ENCODE measurements at regions not wholly inside any gene's neighbourhood (a gene's known extent, or its start where the extent isn't known, plus 50 kb on each side); places are given as distances from the start of the nearest gene placed in this dataset.

DNA sequence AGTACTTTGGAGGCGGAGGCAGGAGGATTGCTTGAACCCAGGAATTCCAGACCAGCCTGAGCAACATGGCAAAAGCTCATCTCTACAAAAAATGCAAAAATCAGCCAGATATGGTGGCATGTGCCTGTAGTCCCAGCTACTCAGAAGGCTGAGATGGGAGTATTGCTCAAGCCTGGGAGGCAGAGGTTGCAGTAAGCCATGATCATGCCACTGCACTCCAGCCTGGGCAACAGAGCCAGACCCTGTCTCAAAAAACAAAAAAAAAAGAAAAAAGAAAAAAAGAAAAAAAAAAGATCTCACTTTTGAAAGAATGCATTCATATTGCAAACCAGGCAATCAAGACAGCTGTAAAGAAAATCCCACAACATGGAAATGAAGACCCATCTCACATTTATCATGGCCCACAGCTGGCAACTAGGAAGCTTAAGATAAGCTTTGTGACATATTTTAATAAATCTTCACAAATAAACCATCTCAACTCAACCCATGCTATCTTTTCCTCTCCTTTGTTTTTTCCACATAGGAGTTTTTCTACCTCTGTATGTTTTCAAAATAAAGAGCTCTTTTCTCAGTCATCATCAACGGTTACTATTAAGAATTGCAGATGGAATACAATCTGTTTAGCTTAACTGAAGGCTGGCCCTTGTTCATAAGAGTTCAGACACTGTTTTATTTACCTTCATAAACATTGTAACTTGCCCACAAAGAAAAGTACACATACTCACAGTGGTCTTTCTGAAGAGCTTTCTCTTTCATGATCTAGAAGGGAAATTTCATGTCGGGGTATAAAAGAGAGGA, 137.0 kb downstream of the MREG start (continued):
- TF ChIP-seq, protein P1, sequence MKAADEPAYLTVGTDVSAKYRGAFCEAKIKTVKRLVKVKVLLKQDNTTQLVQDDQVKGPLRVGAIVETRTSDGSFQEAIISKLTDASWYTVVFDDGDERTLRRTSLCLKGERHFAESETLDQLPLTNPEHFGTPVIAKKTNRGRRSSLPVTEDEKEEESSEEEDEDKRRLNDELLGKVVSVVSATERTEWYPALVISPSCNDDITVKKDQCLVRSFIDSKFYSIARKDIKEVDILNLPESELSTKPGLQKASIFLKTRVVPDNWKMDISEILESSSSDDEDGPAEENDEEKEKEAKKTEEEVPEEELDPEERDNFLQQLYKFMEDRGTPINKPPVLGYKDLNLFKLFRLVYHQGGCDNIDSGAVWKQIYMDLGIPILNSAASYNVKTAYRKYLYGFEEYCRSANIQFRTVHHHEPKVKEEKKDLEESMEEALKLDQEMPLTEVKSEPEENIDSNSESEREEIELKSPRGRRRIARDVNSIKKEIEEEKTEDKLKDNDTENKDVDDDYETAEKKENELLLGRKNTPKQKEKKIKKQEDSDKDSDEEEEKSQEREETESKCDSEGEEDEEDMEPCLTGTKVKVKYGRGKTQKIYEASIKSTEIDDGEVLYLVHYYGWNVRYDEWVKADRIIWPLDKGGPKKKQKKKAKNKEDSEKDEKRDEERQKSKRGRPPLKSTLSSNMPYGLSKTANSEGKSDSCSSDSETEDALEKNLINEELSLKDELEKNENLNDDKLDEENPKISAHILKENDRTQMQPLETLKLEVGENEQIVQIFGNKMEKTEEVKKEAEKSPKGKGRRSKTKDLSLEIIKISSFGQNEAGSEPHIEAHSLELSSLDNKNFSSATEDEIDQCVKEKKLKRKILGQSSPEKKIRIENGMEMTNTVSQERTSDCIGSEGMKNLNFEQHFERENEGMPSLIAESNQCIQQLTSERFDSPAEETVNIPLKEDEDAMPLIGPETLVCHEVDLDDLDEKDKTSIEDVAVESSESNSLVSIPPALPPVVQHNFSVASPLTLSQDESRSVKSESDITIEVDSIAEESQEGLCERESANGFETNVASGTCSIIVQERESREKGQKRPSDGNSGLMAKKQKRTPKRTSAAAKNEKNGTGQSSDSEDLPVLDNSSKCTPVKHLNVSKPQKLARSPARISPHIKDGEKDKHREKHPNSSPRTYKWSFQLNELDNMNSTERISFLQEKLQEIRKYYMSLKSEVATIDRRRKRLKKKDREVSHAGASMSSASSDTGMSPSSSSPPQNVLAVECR (CRISPR knock-in tag; IDR thresholded peaks at IDR 0.05; ENCODE audit: borderline replicate concordance): no peak
- TF ChIP-seq AGO1 (IDR thresholded peaks at IDR 0.05; ENCODE audit: low read depth, low read length, poor library complexity, severe bottlenecking) (no peak), ATF7 (IDR thresholded peaks at IDR 0.05) (no peak), ATF7 (CRISPR knock-in tag; IDR thresholded peaks at IDR 0.05) (no peak), ZEB1 (IDR thresholded peaks at IDR 0.05; ENCODE audit: insufficient replicate concordance, low read depth) (no peak), TAF15 (IDR thresholded peaks at IDR 0.05; ENCODE audit: low read depth, low read length, poor library complexity, severe bottlenecking) (no peak), ARNTL (CRISPR knock-in tag; IDR thresholded peaks at IDR 0.05) (no peak), HOXD1 (CRISPR knock-in tag; IDR thresholded peaks at IDR 0.05) (no peak), ARNT (IDR thresholded peaks at IDR 0.05) (no peak), EED (CRISPR knock-in tag; IDR thresholded peaks at IDR 0.05) (no peak), RORA (CRISPR knock-in tag; IDR thresholded peaks at IDR 0.05) (no peak), BCL6 (CRISPR knock-in tag; IDR thresholded peaks at IDR 0.05) (peak; percentile 82), SCMH1 (CRISPR knock-in tag; IDR thresholded peaks at IDR 0.05; ENCODE audit: borderline replicate concordance) (no peak), ZNF709 (CRISPR knock-in tag; IDR thresholded peaks at IDR 0.05) (no peak), DPF2 (CRISPR knock-in tag; IDR thresholded peaks at IDR 0.05; ENCODE audit: borderline replicate concordance, low read depth) (peak; percentile 59; the same call in 1 of the 2 replicates), TP53 (CRISPR knock-in tag; conservative IDR thresholded peaks at IDR 0.05) (no peak), ZMYM4 (CRISPR knock-in tag; IDR thresholded peaks at IDR 0.05) (no peak), HES4 (CRISPR knock-in tag; IDR thresholded peaks at IDR 0.05; ENCODE audit: borderline replicate concordance) (no peak), NPAS2 (CRISPR knock-in tag; IDR thresholded peaks at IDR 0.05; ENCODE audit: borderline replicate concordance) (no peak), FOXP1 (IDR thresholded peaks at IDR 0.05) (peak; percentile 53; the same call in 1 of the 2 replicates), FOXP1 (CRISPR knock-in tag; IDR thresholded peaks at IDR 0.05) (peak; percentile 87), ELF4 (CRISPR knock-in tag; IDR thresholded peaks at IDR 0.05; ENCODE audit: borderline replicate concordance) (no peak), NFYC (CRISPR knock-in tag; IDR thresholded peaks at IDR 0.05) (no peak), SMYD3 (CRISPR knock-in tag; IDR thresholded peaks at IDR 0.05) (no peak; the same call in 1 of the 2 replicates), PCBP2 (optimal IDR thresholded peaks at IDR 0.05; ENCODE audit: low read depth, low read length, poor library complexity, severe bottlenecking) (no peak), MYNN (CRISPR knock-in tag; IDR thresholded peaks at IDR 0.05; ENCODE audit: low read depth) (no peak), DMAP1 (CRISPR knock-in tag; IDR thresholded peaks at IDR 0.05) (no peak), AHR (CRISPR knock-in tag; IDR thresholded peaks at IDR 0.05) (no peak)
- TF ChIP-seq, protein P2, sequence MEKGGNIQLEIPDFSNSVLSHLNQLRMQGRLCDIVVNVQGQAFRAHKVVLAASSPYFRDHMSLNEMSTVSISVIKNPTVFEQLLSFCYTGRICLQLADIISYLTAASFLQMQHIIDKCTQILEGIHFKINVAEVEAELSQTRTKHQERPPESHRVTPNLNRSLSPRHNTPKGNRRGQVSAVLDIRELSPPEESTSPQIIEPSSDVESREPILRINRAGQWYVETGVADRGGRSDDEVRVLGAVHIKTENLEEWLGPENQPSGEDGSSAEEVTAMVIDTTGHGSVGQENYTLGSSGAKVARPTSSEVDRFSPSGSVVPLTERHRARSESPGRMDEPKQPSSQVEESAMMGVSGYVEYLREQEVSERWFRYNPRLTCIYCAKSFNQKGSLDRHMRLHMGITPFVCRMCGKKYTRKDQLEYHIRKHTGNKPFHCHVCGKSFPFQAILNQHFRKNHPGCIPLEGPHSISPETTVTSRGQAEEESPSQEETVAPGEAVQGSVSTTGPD (CRISPR knock-in tag; IDR thresholded peaks at IDR 0.05): no peak

Measured in HepG2 (cell line).